ENCODE measurements at regions not wholly inside any gene's neighbourhood (a gene's known extent, or its start where the extent isn't known, plus 50 kb on each side); places are given as distances from the start of the nearest gene placed in this dataset.
"Not testable (repeated sequence)": the region's sequence is repeated elsewhere in the genome, so short reads cannot be mapped to it uniquely, and the experiment has no call there.

DNA sequence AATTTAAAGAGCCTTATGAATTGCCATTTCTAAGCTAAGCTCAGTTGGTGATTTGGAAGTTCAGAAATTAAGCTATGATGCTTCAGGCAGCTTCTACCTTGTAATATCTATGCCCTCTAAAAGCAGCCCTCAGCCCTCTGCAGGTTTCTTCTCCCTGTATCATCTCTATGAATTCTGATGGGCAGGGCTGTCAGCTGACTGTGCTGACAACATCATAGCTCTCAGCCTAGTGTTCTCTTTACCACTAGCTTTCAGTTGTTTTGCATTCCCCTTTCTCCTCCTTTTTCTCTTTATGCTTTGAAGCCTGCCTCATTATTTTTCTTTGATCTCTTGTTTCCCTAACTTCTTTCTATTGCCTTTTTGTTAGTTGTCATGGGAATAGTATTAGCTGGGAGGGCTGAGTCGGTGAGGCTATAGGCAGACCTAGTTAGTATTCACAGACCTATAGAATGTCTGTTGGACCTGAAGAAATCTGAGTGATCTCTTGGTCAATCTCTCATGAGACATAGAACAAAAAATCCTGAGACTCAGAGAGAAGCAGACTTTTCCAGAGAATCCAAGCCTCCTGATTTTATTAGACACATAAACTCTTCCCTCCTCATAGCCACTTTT, 535.4 kb downstream of the RAB38 start:
- no peak for DNase-seq (ENCODE audit: low read depth in 2 of 2)

DNA sequence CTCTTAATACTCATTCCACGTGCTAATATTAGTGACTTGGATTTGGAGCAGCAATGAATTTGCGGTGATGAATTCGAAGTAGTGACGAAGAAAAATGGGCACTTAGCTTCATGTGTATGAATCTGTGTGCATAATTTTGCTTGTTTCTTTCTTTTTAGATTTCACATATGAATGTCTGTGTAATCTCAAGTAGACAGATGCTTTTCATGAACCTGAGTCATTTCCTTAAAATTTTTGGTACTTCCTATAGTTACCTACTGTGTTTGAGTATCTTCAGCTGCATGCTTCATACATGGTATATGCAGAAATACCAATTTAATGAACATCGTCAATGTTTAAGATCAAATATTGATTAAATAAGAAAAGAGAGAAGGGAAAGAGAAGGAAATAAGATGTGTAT, 540.2 kb downstream of the RAB38 start:
- DNase-seq (ENCODE audit: low read depth in 2 of 2) = no peak

DNA sequence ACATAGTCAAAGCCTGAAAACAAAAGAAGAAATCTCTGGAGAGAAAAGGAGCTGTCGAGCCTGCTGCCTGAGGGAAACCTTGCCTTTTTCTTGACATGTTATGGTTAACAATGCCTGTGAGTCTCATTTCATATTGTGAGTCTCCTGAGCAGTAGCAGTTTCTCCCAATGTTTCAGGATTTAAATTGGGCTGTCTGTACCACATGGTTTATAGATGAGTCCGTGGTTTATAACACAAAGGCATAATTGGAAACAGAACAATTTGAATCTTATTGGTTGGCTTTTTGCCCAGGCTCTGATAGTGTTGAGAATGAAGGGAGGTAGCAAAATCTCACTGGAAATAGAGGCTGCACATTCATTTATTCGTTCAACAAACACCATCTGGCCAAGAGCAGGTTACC, 540.9 kb downstream of the RAB38 start:
- no peak for DNase-seq (ENCODE audit: low read depth in 2 of 2)

DNA sequence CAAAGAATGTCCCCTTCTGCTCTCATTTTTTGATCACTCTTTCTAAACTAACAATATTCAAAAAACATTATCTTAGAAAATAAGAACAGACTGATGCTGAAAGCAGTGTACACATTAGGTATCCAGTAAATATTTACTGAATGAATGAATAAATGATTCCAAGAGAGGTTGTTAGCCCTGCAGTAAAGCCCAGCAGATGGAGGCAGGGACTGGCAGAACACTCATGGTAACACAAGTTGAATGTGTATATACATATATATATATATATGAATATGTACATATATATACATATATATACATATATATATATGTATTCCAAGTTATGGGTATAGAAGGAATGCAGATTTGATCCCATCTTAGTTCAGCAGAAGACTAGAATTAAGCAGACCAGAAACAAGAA, 546.3 kb downstream of the RAB38 start:
- no peak for DNase-seq (ENCODE audit: low read depth in 2 of 2)

DNA sequence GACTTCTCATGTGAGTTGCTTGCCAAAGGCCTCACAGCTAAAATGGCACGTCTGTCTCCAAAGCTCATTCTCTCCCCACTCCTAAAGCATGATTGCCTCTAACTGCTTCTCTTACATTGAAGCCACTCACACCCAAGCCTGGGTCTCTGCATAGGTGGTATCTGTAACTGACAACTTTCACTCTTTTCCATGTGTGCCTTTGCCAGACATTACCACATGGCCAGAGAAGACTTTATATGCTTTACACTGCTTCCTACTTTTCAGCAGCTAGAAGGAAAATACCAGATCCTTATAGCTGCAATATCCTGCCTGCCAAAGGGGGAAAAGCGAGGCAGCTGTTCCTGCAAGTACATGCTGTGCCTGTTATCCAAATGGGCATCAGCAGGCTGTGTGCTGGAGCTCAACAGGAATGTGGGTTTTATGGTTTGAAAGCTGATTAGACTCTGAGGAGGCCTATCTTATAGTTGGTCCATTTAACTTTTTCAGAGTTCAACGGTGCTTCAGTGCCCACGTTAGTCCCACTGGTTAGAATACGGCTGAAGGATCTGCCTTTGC, 547.1 kb downstream of the RAB38 start:
- no peak for DNase-seq (ENCODE audit: low read depth in 2 of 2)

DNA sequence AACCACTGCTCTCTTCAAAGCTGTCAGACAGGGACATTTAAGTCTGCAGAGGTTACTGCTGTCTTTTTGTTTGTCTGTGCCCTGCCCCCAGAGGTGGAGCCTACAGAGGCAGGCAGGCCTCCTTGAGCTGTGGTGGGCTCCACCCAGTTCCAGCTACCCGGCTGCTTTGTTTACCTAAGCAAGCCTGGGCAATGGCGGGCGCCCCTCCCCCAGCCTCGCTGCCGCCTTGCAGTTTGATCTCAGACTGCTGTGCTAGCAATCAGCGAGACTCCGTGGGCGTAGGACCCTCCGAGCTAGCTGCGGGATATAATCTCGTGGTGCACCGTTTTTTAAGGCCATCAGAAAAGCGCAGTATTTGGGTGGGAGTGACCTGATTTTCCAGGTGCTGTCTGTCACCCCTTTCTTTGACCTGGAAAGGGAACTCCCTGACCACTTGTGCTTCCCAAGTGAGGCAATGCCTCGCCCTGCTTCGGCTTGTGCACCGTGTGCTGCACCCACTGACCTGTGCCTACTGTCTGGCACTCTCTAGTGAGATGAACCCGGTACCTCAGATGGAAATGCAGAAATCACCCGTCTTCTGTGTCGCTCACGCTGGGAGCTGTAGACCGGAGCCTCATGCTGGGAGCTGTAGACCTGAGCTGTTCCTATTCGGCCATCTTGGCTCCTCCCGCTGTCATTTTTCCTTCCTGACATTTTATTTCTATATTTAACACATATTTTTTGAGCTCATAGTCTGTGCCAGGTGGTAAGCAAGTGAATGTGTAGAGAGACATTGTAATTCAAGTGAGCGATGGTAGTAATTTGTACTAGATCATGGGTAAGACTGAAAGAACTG, 551.5 kb downstream of the RAB38 start:
- not testable (repeated sequence) for DNase-seq (ENCODE audit: low read depth in 2 of 2)

DNA sequence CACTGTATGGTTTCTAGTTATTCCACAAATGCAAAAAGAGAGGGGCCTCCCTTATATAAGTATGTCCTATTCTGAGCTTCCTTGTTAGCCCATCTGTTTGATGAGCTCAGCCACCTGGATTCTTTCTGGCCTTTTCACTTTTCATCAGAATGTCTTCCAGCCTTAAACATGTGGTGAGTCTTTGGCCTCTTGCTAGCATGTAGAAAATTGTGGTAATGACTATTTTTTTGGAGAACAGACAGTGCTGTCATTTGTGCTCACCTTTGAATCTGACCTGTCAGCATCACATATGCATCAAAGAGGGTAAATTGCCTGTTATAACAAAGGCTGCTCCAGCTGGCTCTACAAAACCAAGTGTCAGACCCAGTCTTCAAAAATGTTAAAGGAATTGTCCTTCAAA, 558.7 kb downstream of the RAB38 start:
- DNase-seq (ENCODE audit: low read depth in 2 of 2) = no peak

DNA sequence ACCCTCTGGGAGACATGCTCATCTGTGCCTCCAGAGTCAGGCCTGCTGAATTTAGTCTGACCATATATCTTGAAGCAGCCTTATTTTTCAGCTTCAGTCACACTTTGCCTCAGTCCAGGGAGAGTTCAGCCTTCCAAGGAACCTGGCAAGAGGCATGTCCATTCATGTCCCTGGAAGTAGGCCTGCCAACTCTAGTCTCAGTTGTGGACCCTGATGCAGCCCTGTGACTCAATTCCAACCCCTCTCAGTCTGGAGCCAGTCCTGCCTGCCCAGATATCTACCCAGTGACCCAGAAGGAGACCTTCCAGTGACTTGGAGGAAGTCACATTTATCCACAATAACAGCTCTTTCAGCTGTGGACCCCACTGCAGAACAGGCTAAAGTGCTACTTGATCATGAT, 566.6 kb downstream of the TMEM135 start:
- DNase-seq (ENCODE audit: low read depth in 2 of 2) = no peak

DNA sequence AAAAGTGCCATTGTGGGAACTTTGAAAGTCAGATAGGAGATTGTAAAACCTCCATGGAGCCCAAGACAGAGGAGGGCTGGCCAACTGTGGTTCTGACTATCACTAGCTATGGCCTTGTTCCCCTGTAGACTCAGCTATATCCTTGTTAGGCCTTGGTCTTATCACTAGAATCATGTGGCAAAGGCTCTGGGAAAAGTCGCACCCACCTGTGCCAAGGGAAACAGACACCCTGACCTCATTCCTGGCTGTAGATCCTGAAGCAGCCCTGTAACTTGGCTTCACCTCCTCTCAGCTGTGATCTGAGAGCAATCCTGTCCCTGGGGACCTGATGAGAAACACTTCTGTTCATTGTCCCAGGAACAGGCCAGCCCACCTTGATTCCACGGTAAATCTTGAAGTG, 566.2 kb downstream of the TMEM135 start:
- no peak for DNase-seq (ENCODE audit: low read depth in 2 of 2)

DNA sequence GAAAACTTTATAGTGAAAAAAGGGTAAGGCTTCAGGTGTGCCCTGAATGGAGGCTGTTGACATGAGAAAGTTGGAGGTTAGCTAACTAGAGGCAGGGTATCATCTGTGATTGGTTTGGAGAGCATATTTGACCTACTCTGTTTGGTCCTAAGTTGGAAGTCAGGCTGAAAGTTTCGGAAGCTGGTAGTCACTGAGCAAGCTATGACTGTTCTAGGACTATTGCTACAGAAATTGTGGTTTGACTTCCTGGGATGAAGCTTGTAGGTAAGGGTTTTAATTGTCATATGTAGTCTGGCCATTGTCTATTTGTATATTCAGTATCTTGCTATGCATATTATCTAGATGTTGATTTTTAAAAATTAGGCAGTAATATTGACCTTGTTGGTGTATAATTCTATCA, 565.0 kb downstream of the TMEM135 start:
- no peak for DNase-seq (ENCODE audit: low read depth in 2 of 2)

DNA sequence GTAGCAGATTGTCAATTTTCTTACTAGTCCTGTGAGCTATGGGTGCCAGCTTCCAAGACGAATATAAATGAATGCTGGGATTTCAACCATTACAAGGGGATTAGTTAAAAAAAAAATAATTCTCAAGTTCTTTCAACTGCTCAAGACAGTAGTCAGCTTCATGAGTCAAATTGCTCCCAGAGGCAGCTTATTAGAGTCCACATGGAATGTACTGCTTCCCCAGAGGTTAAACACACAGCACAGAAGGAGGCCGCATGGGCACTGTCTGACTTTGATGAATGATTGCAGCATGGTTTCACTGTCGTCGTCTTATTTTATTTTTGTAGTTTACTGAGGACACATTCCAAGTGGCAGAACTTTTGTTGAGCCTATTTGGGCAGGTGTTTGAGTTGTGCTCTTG, 563.2 kb downstream of the TMEM135 start:
- no peak for DNase-seq (ENCODE audit: low read depth in 2 of 2)

DNA sequence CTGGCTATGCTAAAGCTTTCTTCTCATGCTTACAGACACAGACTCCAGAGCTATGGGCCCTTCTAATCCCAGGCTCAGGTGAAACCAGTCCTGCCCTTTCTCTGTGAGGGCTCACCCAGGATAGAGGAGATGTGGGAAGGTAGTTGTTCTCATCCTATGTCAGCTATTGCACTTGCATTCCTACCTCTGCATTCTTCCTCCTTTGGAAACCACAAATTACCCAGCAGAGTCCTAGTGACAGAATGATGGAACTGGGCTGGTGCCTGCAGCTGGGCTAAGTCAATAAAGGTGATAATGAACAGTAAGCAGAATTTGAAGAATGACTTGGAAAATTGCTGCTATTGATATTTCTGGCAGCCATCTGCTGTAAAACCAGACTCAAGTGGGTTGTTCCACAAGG, 560.0 kb downstream of the TMEM135 start:
- DNase-seq (ENCODE audit: low read depth in 2 of 2) = no peak

DNA sequence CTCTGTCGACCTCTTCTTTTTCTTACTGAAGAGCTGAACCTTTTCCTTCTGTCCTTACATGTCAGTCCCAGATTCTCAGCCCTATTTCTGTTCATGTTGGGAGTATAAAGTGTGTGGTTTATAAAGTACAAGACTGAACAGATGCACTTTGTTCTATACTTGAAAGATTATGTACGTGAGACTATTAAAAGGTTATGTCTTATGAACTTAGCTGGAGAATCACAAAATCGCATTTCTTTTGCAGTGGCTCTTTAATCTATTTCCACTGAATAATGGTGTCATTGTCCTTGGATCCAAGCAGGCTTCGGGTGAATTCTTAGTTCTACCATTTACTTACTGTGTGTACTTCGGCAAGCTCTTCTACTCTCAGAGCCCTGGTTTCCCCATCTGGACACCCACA, 558.4 kb downstream of the TMEM135 start:
- DNase-seq (ENCODE audit: low read depth in 2 of 2) = no peak

DNA sequence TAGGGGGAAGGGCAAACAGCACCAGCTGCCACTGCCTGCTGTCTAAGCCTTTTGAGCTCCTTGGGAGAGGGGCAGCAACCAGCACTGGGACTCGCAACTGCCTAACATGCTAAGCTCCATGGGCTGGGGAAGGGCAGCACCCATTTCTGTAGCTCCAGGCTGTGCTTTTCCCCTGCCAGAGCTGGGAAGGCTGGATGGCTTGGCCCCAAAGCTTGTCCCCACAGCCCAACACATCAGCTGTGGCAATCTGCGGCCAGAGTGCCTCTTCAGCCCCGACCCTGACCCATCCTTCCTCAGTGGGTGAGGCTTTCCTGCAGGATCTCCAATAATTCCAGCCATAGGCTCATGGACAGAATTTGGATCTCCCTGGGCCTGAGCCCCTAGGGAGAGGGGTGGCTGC, 551.3 kb downstream of the TMEM135 start:
- no peak for DNase-seq (ENCODE audit: low read depth in 2 of 2)

DNA sequence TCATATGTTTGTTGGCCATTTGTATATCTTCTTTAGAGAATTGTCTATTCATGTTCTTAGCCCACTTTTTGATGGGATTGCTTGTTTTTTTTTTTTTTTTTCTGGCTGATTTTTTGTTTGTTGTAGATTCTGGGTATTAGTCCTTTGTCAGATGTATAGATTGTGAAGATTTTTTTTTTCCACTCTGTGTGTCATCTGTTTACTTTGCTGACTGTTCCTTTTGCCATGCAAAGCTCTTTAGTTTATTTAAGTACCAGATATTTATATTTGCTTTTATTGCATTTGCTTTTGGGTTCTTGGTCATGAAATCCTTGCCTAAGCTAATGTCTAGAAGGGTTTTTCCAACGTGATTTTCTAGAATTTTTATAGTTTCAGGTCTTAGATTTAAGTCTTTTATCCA, 547.9 kb downstream of the TMEM135 start:
- DNase-seq (ENCODE audit: low read depth in 2 of 2) = not testable (repeated sequence)

DNA sequence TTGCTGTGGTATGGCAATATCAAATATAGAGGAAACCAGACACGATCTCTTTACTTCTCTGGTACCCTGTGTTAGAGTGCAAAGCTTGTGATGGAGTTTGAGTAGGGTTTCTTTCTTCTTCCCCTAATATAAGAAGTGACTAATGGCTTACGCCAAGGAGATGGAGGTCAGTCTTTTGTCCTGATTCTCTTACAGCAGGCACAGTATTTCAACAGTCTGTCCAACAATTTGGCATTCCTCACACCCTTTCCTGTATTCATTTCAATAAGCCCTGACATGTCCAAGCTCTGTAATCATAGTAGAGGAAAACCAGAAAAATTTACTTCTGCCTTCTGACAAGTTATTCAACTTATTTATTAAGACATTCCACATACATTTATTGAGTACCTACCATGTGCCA, 546.2 kb downstream of the TMEM135 start:
- DNase-seq (ENCODE audit: low read depth in 2 of 2) = no peak

DNA sequence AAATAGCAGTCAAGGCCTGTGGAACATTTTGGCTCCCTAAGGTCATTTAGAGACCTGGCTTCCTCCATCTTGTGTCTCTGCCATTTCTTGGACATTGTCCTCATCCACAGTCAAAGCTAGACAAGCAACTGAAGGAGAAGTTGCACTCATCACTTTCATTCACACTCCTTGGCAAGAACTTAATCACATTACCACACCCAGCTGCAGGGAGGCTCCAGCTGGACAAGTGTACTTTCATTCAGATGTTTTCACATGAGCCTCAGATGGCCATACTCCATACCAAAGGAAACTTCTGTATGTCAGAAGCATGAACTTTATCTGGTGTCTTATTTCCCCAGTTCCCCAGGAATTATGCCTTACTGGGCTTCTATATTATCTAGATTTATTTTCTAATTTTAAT, 537.4 kb downstream of the TMEM135 start:
- no peak for DNase-seq (ENCODE audit: low read depth in 2 of 2)

DNA sequence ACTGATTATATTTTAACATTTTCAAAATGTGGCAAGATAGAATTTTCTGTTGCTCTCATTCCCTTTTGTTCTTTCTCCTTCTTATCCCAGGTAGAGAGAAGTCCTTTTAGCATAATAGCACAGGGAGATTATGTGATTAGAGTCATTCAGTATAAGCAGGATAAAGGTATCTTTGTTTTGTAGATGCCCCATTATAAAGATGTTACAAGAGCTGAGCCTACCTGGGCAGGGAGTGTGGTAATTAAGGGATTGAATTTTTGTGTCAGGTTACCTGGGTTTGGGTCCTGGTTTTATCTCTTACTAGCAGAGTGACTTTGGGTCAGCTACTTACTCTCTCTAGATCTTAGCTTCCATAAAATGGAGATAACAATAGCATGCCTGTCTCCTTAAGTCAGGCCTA, 536.5 kb downstream of the TMEM135 start:
- DNase-seq (ENCODE audit: low read depth in 2 of 2) = no peak

DNA sequence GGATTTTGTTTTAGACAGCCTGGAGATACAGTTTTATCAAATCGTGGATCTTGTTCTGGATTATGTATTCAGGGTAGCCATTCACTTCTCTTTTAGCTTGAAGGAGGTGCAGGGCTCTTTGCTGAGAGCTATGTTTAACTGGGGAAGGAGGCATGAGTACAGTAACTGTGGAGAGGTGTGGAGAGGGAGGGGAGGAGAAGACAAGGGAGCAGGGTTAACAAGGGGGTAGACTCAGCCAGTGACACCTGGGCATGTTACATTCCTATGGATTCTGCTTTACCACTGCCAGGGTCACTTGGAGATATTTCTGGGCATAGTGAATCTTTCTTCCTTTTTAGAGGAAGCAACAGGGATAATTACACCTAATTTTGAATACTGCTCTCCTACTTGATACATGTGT, 536.0 kb downstream of the TMEM135 start:
- no peak for DNase-seq (ENCODE audit: low read depth in 2 of 2)

DNA sequence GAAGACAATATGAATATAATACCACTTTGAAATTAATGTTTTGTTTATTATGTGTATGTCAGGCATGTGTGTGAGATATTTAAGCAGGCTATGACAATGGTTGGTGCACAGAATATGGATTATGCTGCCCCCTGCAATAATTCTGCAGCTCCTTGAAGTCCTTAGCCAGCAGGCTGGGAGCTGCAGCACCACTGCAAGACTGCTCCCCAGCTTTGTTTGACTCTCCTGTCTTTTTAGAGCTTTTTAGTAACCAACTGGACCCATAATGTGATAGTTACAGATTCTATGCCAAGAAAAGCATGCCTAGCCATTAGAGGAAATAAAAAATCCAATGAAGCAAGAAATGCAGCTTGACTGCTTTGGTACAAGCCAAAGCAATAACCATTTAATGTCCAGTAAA, 535.1 kb downstream of the TMEM135 start:
- no peak for DNase-seq (ENCODE audit: low read depth in 2 of 2)

DNA sequence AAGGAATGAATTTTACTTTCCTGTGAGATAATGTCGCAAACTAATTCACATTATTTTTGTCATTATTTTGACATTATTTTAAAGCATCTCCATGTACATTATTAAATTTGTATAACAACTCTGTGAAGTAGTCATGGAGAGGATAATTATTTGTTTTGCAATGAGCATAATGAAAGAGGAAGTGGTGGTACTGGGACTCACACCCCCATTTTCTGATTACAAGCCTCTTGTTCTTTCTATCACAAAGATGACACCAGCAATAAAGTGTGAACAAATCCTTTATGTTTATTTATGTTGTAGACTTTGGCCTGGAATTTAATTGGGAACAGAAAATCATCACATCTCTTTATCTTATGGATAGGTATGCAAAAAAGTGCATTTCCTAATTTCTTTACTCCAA, 522.6 kb downstream of the TMEM135 start:
- no peak for DNase-seq (ENCODE audit: low read depth in 2 of 2)

DNA sequence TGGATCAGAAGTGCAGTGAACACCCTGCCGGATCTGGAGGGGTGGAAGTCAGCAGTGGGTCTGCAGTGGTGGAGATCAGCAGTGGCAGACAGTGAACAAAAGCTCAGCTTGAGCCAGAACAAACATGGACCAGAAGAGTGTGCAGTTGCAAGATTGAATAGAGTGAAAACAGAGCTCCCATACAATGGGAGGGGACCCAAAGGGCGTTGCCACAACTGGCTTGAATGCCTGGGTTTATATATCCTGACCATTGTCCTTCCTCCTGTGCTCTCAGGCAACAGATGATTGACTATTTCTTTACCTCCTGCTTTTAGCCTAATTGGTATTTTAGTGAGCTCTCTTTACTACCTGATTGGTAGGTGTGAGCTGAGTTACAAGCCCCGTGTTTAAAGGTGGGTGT, 522.1 kb downstream of the TMEM135 start:
- DNase-seq (ENCODE audit: low read depth in 2 of 2) = not testable (repeated sequence)

DNA sequence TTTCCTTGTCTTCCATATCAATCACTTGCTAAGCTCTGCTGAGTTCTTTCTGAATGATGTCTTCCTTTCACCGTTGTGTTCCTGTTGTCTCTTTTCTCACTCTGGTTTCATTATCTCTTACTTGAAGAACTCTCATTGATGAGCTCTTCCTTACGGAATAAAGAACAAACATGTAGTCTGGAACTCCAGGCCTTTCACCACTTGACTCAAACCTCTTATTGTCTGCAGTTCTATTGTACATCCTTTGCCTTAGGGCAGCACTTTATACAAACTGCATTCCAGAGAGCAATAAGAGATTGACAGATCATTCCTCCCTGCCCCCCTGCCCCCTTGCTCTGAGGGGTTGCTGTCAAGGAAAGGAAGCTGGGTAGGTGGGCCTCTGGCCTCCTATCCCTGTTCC, 517.4 kb downstream of the TMEM135 start:
- DNase-seq (ENCODE audit: low read depth in 2 of 2) = no peak

Data from activated CD8-positive, alpha-beta memory T cell treated with anti-CD3 and anti-CD28 coated beads for 4 hours (primary cell).